ENCODE measurements at regions not wholly inside any gene's neighbourhood (a gene's known extent, or its start where the extent isn't known, plus 50 kb on each side); places are given as distances from the start of the nearest gene placed in this dataset.

DNA sequence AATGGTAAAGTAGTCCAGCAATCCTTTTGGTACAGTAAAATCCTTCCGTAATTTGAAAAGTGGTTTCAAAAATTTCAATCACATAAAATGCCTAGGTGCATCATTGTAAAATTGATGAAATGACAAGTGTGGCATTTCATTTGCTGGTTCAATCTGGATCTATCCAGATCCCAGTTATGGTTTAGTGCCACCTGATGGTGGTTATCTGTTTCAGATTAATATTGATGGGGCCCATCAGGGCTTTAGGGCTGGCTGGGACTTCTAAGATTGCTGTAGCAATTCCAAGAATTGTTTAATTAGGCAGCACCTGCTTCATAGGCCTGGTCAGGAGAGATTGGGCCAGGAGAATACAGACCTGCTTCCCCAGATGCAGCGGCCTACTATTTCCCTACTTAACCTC, 55.5 kb upstream of the PIK3C3 start:
- Histone ChIP-seq H3K27ac (no peak overlapping the region), H4K20me1 (ENCODE audit: low read depth) (no peaks in the 10 kb centered on the region), H3K79me2 (ENCODE audit: low read depth) (no peaks in the 10 kb centered on the region), H3K9ac (no peak overlapping the region), H3K4me3 (no peak overlapping the region), H3K9me3 (ENCODE audit: low read depth) (no peaks in the 10 kb centered on the region), H3K27me3 (no peaks in the 10 kb centered on the region), H3K36me3 (no peaks in the 10 kb centered on the region), H2AFZ (replicated peaks) (no peak overlapping the region), H3K4me1 (no peaks in the 10 kb centered on the region), H3K4me2 (no peak overlapping the region), H3F3A (ENCODE audit: low read depth) (no peaks in the 10 kb centered on the region)
- Mint-ChIP-seq H3K9me3 (peaks cover 14% of the 10 kb centered on the region), H3K4me1 (no peaks in the 10 kb centered on the region), H3K4me3 (no peak overlapping the region), H3K36me3 (no peaks in the 10 kb centered on the region), H3K27ac (no peak overlapping the region), H3K27me3 (ENCODE audit: insufficient read depth, low read depth) (peaks cover 8% of the 10 kb centered on the region)
- TF ChIP-seq, protein P1, sequence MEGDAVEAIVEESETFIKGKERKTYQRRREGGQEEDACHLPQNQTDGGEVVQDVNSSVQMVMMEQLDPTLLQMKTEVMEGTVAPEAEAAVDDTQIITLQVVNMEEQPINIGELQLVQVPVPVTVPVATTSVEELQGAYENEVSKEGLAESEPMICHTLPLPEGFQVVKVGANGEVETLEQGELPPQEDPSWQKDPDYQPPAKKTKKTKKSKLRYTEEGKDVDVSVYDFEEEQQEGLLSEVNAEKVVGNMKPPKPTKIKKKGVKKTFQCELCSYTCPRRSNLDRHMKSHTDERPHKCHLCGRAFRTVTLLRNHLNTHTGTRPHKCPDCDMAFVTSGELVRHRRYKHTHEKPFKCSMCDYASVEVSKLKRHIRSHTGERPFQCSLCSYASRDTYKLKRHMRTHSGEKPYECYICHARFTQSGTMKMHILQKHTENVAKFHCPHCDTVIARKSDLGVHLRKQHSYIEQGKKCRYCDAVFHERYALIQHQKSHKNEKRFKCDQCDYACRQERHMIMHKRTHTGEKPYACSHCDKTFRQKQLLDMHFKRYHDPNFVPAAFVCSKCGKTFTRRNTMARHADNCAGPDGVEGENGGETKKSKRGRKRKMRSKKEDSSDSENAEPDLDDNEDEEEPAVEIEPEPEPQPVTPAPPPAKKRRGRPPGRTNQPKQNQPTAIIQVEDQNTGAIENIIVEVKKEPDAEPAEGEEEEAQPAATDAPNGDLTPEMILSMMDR (IDR thresholded peaks at IDR 0.05) = peak; percentile 3
- TF ChIP-seq EZH2 (IDR thresholded peaks at IDR 0.05) = no peak
- no peak for DNase-seq (ENCODE audit: low spot score)

DNA sequence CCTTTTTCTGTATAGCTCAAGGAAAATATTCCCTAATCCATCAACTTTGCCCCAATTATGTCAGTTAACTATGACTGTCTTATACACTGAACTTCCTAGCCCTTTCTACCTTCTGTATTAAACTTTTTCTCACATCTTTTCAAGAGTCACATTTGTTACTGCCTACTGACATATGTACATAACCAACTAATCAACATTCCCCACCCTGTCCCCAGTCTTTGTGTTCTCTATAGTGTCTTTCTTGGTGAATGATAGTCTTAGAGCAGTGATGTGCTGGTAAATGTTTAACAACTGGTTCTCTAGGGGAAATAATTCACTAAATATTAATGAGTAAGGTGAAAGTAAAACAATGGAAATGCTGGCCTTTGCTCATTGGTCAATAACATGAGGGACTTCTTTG, 61.6 kb upstream of the PIK3C3 start:
- H3K4me3 Mint-ChIP-seq = no peak overlapping the region
- H3K36me3 ChIP-seq = no peaks in the 10 kb centered on the region
- H3K9me3 Mint-ChIP-seq = peaks cover 14% of the 10 kb centered on the region
- H3K27ac ChIP-seq = no peak overlapping the region
- H3K36me3 Mint-ChIP-seq = no peaks in the 10 kb centered on the region
- no peak overlapping the region for H3K9ac ChIP-seq
- H3K4me2 ChIP-seq = no peak overlapping the region
- H3K27me3 Mint-ChIP-seq (ENCODE audit: insufficient read depth, low read depth) = peaks cover 12% of the 10 kb centered on the region
- no peaks in the 10 kb centered on the region for H3K9me3 ChIP-seq (ENCODE audit: low read depth)
- no peaks in the 10 kb centered on the region for H3K4me1 ChIP-seq
- no peaks in the 10 kb centered on the region for H3F3A ChIP-seq (ENCODE audit: low read depth)
- no peak for TF ChIP-seq EZH2 (IDR thresholded peaks at IDR 0.05)
- no peak for TF ChIP-seq EZH2phosphoT487 (IDR thresholded peaks at IDR 0.05)
- TF ChIP-seq, protein P1 (IDR thresholded peaks at IDR 0.05) = no peak
- no peak overlapping the region for H3K4me3 ChIP-seq
- no peak overlapping the region for H3K27ac Mint-ChIP-seq
- no peaks in the 10 kb centered on the region for H3K4me1 Mint-ChIP-seq
- no peaks in the 10 kb centered on the region for H3K79me2 ChIP-seq (ENCODE audit: low read depth)
- no peaks in the 10 kb centered on the region for H4K20me1 ChIP-seq (ENCODE audit: low read depth)
- no peaks in the 10 kb centered on the region for H3K27me3 ChIP-seq
- DNase-seq (ENCODE audit: low spot score) = no peak
- H2AFZ ChIP-seq (replicated peaks) = no peak overlapping the region

DNA sequence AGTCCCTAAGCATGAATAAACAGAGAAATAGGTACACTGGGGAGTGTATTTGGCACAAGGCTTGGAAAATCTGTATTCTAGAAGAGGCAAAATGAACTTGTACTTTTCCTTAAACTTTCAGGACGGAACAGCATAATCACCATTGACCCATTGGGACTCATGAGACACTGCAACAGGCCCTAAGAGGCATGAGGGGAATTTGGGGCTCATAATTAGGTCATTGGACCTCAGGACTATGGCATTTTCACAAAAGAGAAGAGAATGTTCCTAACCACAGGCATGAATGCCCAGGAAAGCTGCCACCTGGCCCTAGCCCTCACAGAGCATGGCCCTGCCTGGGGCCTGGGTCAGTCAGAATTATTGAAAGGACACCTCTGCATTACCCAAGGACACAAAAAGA, 67.9 kb upstream of the PIK3C3 start:
- no peak overlapping the region for H3K27ac Mint-ChIP-seq
- Histone ChIP-seq H3K4me1 (peaks cover 5% of the 10 kb centered on the region), H2AFZ (replicated peaks) (no peak overlapping the region)

More for the DNA sequence above, 67.9 kb upstream of the PIK3C3 start:
- H3K36me3 ChIP-seq = no peaks in the 10 kb centered on the region
- no peak overlapping the region for H3K4me2 ChIP-seq
- Mint-ChIP-seq H3K27me3 (ENCODE audit: insufficient read depth, low read depth) (peaks cover 4% of the 10 kb centered on the region), H3K9me3 (no peaks in the 10 kb centered on the region), H3K36me3 (no peaks in the 10 kb centered on the region), H3K4me3 (no peak overlapping the region), H3K4me1 (no peaks in the 10 kb centered on the region)
- H3K4me3 ChIP-seq = no peak overlapping the region
- H3K27ac ChIP-seq = no peak overlapping the region
- H3K27me3 ChIP-seq = no peaks in the 10 kb centered on the region
- H3K9me3 ChIP-seq (ENCODE audit: low read depth) = no peaks in the 10 kb centered on the region
- no peak for DNase-seq (ENCODE audit: low spot score)
- no peaks in the 10 kb centered on the region for H3K79me2 ChIP-seq (ENCODE audit: low read depth)
- TF ChIP-seq EZH2 (IDR thresholded peaks at IDR 0.05) (no peak), EZH2phosphoT487 (IDR thresholded peaks at IDR 0.05) (no peak)
- TF ChIP-seq, protein P1 (IDR thresholded peaks at IDR 0.05) = no peak
- H3F3A ChIP-seq (ENCODE audit: low read depth) = no peaks in the 10 kb centered on the region
- no peak overlapping the region for H3K9ac ChIP-seq
- H4K20me1 ChIP-seq (ENCODE audit: low read depth) = no peaks in the 10 kb centered on the region
